ENCODE measurements at regions not wholly inside any gene's neighbourhood (a gene's known extent, or its start where the extent isn't known, plus 50 kb on each side); places are given as distances from the start of the nearest gene placed in this dataset.

GRCh38 chr22:48700180-48700565 is 1127.5 kb downstream of the BRD1 start:
- no peak for DNase-seq (ENCODE audit: low spot score)
- no peak for TF ChIP-seq CTCF (IDR thresholded peaks at IDR 0.05; ENCODE audit: extremely low read depth, missing control alignments)

- no peak for TF ChIP-seq CTCF (IDR thresholded peaks at IDR 0.05; ENCODE audit: extremely low read depth, missing control alignments)
- no peak for DNase-seq (ENCODE audit: low spot score)
Measured at GRCh38 chr22:48699511-48699910, 1128.2 kb downstream of the BRD1 start.

- DNase-seq (ENCODE audit: low spot score): no peak
- TF ChIP-seq CTCF (IDR thresholded peaks at IDR 0.05; ENCODE audit: extremely low read depth, missing control alignments): no peak
Measured at GRCh38 chr22:48698618-48699017, 1129.1 kb downstream of the BRD1 start.

- DNase-seq (ENCODE audit: low spot score): no peak
- no peak for TF ChIP-seq CTCF (IDR thresholded peaks at IDR 0.05; ENCODE audit: extremely low read depth, missing control alignments)
Measured at GRCh38 chr22:48697694-48698276, 1129.9 kb downstream of the BRD1 start.

GRCh38 chr22:48697223-48697622 is 1130.5 kb downstream of the BRD1 start:
- no peak for TF ChIP-seq CTCF (IDR thresholded peaks at IDR 0.05; ENCODE audit: extremely low read depth, missing control alignments)
- no peak for DNase-seq (ENCODE audit: low spot score)

GRCh38 chr22:48696371-48696770 is 1131.3 kb downstream of the BRD1 start:
- TF ChIP-seq CTCF (IDR thresholded peaks at IDR 0.05; ENCODE audit: extremely low read depth, missing control alignments): no peak
- no peak for DNase-seq (ENCODE audit: low spot score)

GRCh38 chr22:48695731-48696305 is 1131.9 kb downstream of the BRD1 start:
- TF ChIP-seq CTCF (IDR thresholded peaks at IDR 0.05; ENCODE audit: extremely low read depth, missing control alignments): no peak
- DNase-seq (ENCODE audit: low spot score): no peak

Data from GM20000 (cell line).